Breast epithelium (tissue), 4 donors: ENCODE measurements at regions not wholly inside any gene's neighbourhood (a gene's known extent, or its start where the extent isn't known, plus 50 kb on each side); places are given as distances from the start of the nearest gene placed in this dataset.
"Not testable (repeated sequence)": the region's sequence is repeated elsewhere in the genome, so short reads cannot be mapped to it uniquely, and the experiment has no call there.

Experiments used
- DNase-seq, 2 donors: peaks; one replicate each; pipeline ENCODE4 v3.0.0-alpha.2; 2019; ENCODE audit warnings: low spot score in 2 of 2
- H3K27ac ChIP-seq, 2 donors: fragments of 200-600 bp; sonication (generic) in 1 of 2; one replicate each; pipeline ENCODE4 v1.5.1; 2016 to 2019; ENCODE audit warnings: mild to moderate bottlenecking in 1 of 2
- H3K27me3 ChIP-seq, 2 donors: fragments of 200-600 bp; sonication (generic) in 1 of 2; one replicate each; pipeline versions ENCODE4 v1.5.1 to v1.6.0; 2017 to 2019; ENCODE audit warnings: control low read depth in 1 of 2, mild to moderate bottlenecking in 1 of 2
- H3K36me3 ChIP-seq: fragments of 200-600 bp; one replicate; pipeline ENCODE4 v1.5.1; 2019
- H3K4me1 ChIP-seq, 2 donors: fragments of 200-600 bp; sonication (generic); one replicate each; pipeline ENCODE4 v1.5.1; 2016 to 2019; ENCODE audit warnings: control low read depth in 1 of 2
- H3K4me3 ChIP-seq, 3 donors: fragments of 200-600 bp; sonication (generic); 1 replicate in 2 of 3; 2 replicates in 1 of 3; pipeline ENCODE4 v1.5.1; 2016 to 2019; ENCODE audit warnings: mild to moderate bottlenecking in 3 of 3, moderate library complexity in 2 of 3
- H3K9me3 ChIP-seq, 2 donors: fragments of 200-600 bp; sonication (generic) in 1 of 2; one replicate each; pipeline ENCODE4 v1.5.1; 2016 to 2019; ENCODE audit warnings: control low read depth in 1 of 2
- CTCF ChIP-seq, 3 donors: fragments of 450-650 bp; IDR thresholded peaks; one replicate each; pipeline ENCODE4 v1.5.1; 2016 to 2017; ENCODE audit warnings: antibody characterized with exemption in 3 of 3, mild to moderate bottlenecking in 3 of 3, moderate library complexity in 3 of 3
- POLR2A ChIP-seq: fragments of 450-650 bp; IDR thresholded peaks from one replicate; pipeline ENCODE4 v1.6.1; 2016; ENCODE audit warnings: antibody characterized with exemption, mild to moderate bottlenecking, moderate library complexity
- POLR2AphosphoS5 ChIP-seq, 3 donors: sonication (generic); formaldehyde crosslinking; IDR thresholded peaks; one replicate each; pipeline ENCODE4 v1.6.1; 2017; ENCODE audit warnings: antibody characterized with exemption in 3 of 3
- intact Hi-C: fragments of 100-400 bp; cut with DNase I; formaldehyde crosslinking; loops from one replicate; pipeline ENCODE4 v1.15.1; 2023; ENCODE audit warnings: low total_unique reads

GRCh38 chr14:105742531-105742848, 216.1 kb downstream of the TMEM121 start:
- Histone ChIP-seq H3K9me3 (no peaks in the 10 kb centered on the region), H3K27ac (no peak overlapping the region), H3K27me3 (peaks cover 0 to 5% of the 10 kb centered on the region in 2 donors), H3K4me3 (no peak overlapping the region), H3K4me1 (no peaks in the 10 kb centered on the region), H3K36me3 (no peaks in the 10 kb centered on the region)
- TF ChIP-seq POLR2AphosphoS5 (IDR thresholded peaks at IDR 0.05) (no peak), POLR2A (no peak), CTCF (IDR thresholded peaks at IDR 0.05) (no peak)
- intact Hi-C loops: no loop called here
- DNase-seq: peak in 1 of 2 donors; percentile 3

GRCh38 chr14:105742904-105743701, 216.7 kb downstream of the TMEM121 start:
- DNase-seq: peak in 1 of 2 donors; percentile 7

GRCh38 chr14:105744213-105744787, 217.9 kb downstream of the TMEM121 start:
- intact Hi-C loops, DNase-seq, H3K4me3 ChIP-seq: not testable (repeated sequence)

More at GRCh38 chr14:105742904-105743701, 216.7 kb downstream of the TMEM121 start:
- H3K9me3 ChIP-seq, H3K36me3 ChIP-seq, H3K4me3 ChIP-seq, intact Hi-C loops, H3K27ac ChIP-seq, H3K27me3 ChIP-seq, H3K4me1 ChIP-seq: not testable (repeated sequence)

GRCh38 chr14:105745433-105746123, 219.2 kb downstream of the TMEM121 start:
- H3K4me1 ChIP-seq: no peaks in the 10 kb centered on the region
- no peak overlapping the region for H3K4me3 ChIP-seq
- TF ChIP-seq CTCF (IDR thresholded peaks at IDR 0.05) (no peak), POLR2AphosphoS5 (IDR thresholded peaks at IDR 0.05) (no peak), POLR2A (no peak)
- no peaks in the 10 kb centered on the region for H3K36me3 ChIP-seq
- intact Hi-C loops: no loop called here
- no peak overlapping the region for H3K27ac ChIP-seq
- H3K27me3 ChIP-seq: peaks cover 0 to 7% of the 10 kb centered on the region in 2 donors
- DNase-seq: peak in 1 of 2 donors; percentile 4
- H3K9me3 ChIP-seq: no peaks in the 10 kb centered on the region

More at GRCh38 chr14:105744213-105744787, 217.9 kb downstream of the TMEM121 start:
- not testable (repeated sequence) for H3K36me3 ChIP-seq, H3K9me3 ChIP-seq, H3K27me3 ChIP-seq, H3K27ac ChIP-seq, H3K4me1 ChIP-seq

GRCh38 chr14:105746124-105746514, 219.7 kb downstream of the TMEM121 start:
- intact Hi-C loops: no loop called here
- no peaks in the 10 kb centered on the region for H3K4me1 ChIP-seq
- DNase-seq: no peak
- no peak overlapping the region for H3K4me3 ChIP-seq
- no peak overlapping the region for H3K27ac ChIP-seq
- H3K27me3 ChIP-seq: peaks cover 0 to 7% of the 10 kb centered on the region in 2 donors
- no peaks in the 10 kb centered on the region for H3K36me3 ChIP-seq
- H3K9me3 ChIP-seq: no peaks in the 10 kb centered on the region
- no peak for TF ChIP-seq POLR2A
- TF ChIP-seq CTCF (IDR thresholded peaks at IDR 0.05): no peak
- no peak for TF ChIP-seq POLR2AphosphoS5 (IDR thresholded peaks at IDR 0.05)

GRCh38 chr14:105746800-105747502, 220.6 kb downstream of the TMEM121 start:
- H3K27me3 ChIP-seq, H3K36me3 ChIP-seq, DNase-seq, H3K4me3 ChIP-seq, H3K27ac ChIP-seq, H3K9me3 ChIP-seq, intact Hi-C loops, H3K4me1 ChIP-seq: not testable (repeated sequence)

GRCh38 chr14:105747503-105748203, 221.3 kb downstream of the TMEM121 start:
- H3K36me3 ChIP-seq, H3K4me1 ChIP-seq, H3K27me3 ChIP-seq, H3K27ac ChIP-seq, H3K9me3 ChIP-seq, intact Hi-C loops, H3K4me3 ChIP-seq: not testable (repeated sequence)
- peak in 1 of 2 donors; percentile 13 for DNase-seq
